Left ventricle myocardium inferior (tissue), 1 donor: ENCODE measurements at regions not wholly inside any gene's neighbourhood (a gene's known extent, or its start where the extent isn't known, plus 50 kb on each side); places are given as distances from the start of the nearest gene placed in this dataset.

ENCODE experiments used
- DNase-seq: peaks from one replicate; pipeline ENCODE4 v3.0.0-alpha.2; 2020
- H3K27ac ChIP-seq: fragments of 200-600 bp; replicated peaks from 2 replicates; pipeline ENCODE4 v1.8.0; 2021
- H3K27me3 ChIP-seq: fragments of 200-600 bp; 2 replicates; pipeline ENCODE4 v1.8.0; 2021; ENCODE audit warnings: low read depth
- H3K36me3 ChIP-seq: fragments of 200-600 bp; 2 replicates; pipeline ENCODE4 v1.8.0; 2021
- H3K4me1 ChIP-seq: fragments of 200-600 bp; 2 replicates; pipeline ENCODE4 v1.8.0; 2021
- H3K4me3 ChIP-seq: fragments of 200-600 bp; 2 replicates; pipeline ENCODE4 v1.8.0; 2021; ENCODE audit warnings: mild to moderate bottlenecking, moderate library complexity
- H3K9me3 ChIP-seq: fragments of 200-600 bp; replicated peaks from 2 replicates; pipeline ENCODE4 v1.8.0; 2021
- intact Hi-C: fragments of 100-400 bp; cut with micrococcal nuclease; formaldehyde crosslinking; loops from one replicate; pipeline ENCODE4 v1.11.0; 2022
- TF ChIP-seq, protein P1 (sequence below): fragments of 200-600 bp; IDR thresholded peaks from 2 replicates; pipeline ENCODE4 v1.8.0; 2021; ENCODE audit warnings: antibody characterized with exemption, mild to moderate bottlenecking, borderline replicate concordance
- donor health status: DM: no; HTN: yes; CAD: no; lungs with severe emphysema.

DNA sequence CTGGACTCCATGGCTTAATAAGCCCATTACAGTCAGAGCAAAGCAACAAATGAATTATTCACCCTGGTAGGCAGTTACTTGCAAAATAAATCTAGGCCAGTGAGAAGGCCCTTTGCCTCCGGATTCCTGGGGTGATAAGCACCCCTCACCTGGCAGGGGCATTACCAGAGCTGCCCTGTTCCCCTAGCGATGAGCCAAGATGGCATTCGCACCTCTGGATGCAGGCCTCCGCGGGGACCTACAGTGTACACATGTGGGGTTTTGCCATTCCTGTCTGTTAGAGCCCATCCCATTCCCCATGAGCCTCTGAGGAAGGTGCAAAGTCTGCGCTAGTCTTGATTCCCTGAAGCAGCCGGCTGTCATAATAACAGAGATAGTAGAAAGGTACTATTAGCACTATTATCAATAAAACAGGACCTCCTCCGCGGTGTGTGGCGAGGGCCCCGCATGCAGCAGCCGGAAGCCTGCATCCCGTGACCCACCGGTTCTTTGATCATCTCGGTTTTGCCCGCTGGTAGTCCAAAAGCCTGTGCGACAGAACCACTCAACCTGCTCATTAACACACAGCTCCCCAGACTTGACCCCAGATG is 344.3 kb downstream of the BRD1 start:
- DNase-seq: no peak
- peaks cover 61% of the 10 kb centered on the region for H3K27me3 ChIP-seq

DNA sequence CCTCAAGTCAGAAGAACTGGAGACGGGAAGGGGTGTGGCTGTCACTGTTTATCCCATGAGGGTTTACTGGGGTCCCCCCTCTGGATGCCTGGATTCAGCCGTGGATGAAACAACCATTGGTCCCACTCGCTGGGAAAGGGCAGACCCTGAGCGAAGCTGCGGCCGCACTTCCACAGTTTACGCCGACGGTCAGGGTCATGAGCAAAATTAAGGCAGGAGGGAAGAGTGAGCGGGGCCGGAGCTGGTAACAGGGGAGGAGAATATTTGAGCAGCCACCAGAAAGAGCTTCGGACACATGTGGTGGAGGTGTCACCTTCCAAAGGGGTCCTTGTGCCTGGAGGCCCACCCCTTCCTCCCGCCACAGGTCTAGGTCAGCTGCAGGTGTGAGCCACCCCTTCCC is 344.9 kb downstream of the BRD1 start:
- H3K4me3 ChIP-seq: no peak overlapping the region
- H3K27me3 ChIP-seq: peaks cover 61% of the 10 kb centered on the region
- intact Hi-C loops: no loop called here
- no peak overlapping the region for H3K27ac ChIP-seq
- peaks cover 14% of the 10 kb centered on the region for H3K4me1 ChIP-seq
- H3K9me3 ChIP-seq: peaks cover 3% of the 10 kb centered on the region
- TF ChIP-seq, protein P1, sequence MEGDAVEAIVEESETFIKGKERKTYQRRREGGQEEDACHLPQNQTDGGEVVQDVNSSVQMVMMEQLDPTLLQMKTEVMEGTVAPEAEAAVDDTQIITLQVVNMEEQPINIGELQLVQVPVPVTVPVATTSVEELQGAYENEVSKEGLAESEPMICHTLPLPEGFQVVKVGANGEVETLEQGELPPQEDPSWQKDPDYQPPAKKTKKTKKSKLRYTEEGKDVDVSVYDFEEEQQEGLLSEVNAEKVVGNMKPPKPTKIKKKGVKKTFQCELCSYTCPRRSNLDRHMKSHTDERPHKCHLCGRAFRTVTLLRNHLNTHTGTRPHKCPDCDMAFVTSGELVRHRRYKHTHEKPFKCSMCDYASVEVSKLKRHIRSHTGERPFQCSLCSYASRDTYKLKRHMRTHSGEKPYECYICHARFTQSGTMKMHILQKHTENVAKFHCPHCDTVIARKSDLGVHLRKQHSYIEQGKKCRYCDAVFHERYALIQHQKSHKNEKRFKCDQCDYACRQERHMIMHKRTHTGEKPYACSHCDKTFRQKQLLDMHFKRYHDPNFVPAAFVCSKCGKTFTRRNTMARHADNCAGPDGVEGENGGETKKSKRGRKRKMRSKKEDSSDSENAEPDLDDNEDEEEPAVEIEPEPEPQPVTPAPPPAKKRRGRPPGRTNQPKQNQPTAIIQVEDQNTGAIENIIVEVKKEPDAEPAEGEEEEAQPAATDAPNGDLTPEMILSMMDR: no peak
- H3K36me3 ChIP-seq: no peaks in the 10 kb centered on the region
- DNase-seq: no peak

More for the DNA sequence above, 344.3 kb downstream of the BRD1 start:
- no peak overlapping the region for H3K27ac ChIP-seq
- intact Hi-C loops: no loop called here
- TF ChIP-seq, protein P1: no peak
- H3K4me3 ChIP-seq: no peak overlapping the region
- H3K9me3 ChIP-seq: peaks cover 3% of the 10 kb centered on the region
- no peaks in the 10 kb centered on the region for H3K36me3 ChIP-seq
- peaks cover 14% of the 10 kb centered on the region for H3K4me1 ChIP-seq

DNA sequence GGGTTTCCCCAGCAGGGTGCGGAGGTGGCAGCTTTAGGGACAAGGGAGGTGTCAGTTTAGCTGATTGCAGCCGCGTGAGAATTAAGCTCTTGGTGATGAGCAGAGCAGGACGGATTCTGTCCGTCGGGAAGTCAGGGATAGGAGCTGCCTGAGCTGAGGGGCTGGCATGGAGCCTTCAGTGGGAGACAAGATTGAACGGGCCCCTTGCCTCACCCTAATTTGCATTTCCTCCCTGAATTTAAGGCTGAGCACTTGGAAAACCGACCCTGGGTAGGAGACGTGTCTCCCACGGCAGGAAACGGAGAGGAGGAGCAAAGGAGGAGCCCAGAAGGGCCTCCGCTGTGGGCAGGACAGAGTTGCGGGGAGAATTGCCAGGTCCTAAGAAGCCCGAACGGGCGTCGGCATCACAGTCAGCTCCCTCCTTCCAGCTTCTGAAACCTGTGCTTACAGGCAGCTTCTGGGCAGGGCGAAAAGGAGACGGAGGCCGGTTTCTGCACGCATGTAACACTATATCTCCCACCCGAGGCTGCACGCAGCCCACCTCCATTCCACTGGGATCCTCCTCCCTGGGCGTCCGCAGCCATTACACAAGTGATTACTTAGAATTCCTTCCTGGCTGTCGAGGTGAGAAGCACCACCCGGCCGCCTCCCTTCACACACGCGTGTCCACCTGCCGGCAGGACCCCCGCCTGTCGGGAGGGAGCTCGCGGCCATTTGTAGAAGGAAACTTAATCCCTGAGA is 345.8 kb downstream of the BRD1 start:
- Histone ChIP-seq H3K27ac (no peak overlapping the region), H3K9me3 (peaks cover 3% of the 10 kb centered on the region), H3K27me3 (peaks cover 61% of the 10 kb centered on the region), H3K4me1 (peaks cover 14% of the 10 kb centered on the region), H3K4me3 (peak overlapping the region; percentile 44), H3K36me3 (no peaks in the 10 kb centered on the region)
- no peak for DNase-seq
- TF ChIP-seq, protein P1: no peak
- intact Hi-C loops: no loop called here

DNA sequence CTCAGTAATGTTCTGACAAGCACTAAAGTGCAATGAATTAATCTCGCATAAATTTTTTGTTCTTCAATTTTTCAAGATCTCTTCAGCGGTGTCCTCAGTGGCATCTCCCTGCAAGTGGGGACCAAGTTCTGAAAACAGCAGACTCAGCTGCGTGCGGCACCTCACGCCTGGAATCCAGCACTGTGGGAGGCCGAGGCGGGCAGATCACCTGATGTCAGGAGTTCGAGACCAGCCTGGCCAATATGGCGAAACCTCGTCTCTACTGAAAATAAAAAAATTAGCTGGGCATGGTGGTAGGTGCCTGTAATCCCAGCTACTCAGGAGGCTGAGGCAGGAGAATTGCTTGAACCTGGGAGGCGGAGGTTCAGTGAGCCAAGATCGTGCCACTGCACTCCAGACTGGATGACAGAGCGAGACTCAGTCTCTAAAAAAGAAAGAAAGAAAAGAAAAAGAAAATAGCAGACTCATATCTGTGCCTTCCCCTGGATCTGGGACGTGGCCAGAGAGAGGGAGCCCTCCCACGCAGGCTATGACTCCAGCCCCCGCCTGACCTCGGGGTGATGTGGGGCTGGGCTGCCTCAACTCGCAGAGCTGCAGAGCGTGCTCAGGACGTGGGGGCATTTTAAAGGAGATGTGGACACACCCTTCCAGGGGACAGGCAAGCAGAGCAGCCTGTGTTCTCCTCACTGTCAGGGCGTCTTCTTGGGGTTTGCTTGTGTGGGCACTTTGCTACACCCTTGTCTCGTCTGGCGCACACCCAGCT is 346.6 kb downstream of the BRD1 start:
- intact Hi-C loops: no loop called here
- Histone ChIP-seq H3K9me3 (peaks cover 3% of the 10 kb centered on the region), H3K36me3 (no peaks in the 10 kb centered on the region), H3K27ac (no peak overlapping the region), H3K27me3 (peaks cover 58% of the 10 kb centered on the region), H3K4me3 (peak overlapping the region; percentile 44), H3K4me1 (peaks cover 14% of the 10 kb centered on the region)
- no peak for DNase-seq
- TF ChIP-seq, protein P1: no peak

DNA sequence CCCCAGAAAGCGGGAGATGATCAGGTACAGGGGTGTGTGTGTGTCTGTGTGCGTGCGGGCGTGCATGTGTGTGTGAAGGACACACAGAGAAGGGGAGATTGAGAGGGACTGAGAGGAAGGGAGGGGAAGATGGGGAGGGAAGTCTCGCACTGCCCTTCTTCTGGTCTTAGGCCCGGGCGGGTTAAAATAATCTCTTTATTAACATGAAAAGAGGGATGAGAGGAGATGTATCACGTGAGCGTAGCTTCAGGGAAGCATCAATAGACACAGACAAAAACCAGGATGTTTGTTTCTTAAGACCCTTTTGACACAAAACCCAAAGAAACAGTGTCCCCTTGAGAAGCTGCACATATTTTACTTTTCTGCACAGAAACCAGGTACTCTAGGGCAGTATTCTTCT is 347.3 kb downstream of the BRD1 start:
- intact Hi-C loops: no loop called here
- peaks cover 3% of the 10 kb centered on the region for H3K9me3 ChIP-seq
- DNase-seq: no peak
- TF ChIP-seq, protein P1: no peak
- no peak overlapping the region for H3K27ac ChIP-seq
- H3K4me3 ChIP-seq: no peak overlapping the region
- H3K27me3 ChIP-seq: peaks cover 53% of the 10 kb centered on the region
- H3K4me1 ChIP-seq: peaks cover 14% of the 10 kb centered on the region
- no peaks in the 10 kb centered on the region for H3K36me3 ChIP-seq
